Breast epithelium (tissue), 4 donors: ENCODE measurements at regions not wholly inside any gene's neighbourhood (a gene's known extent, or its start where the extent isn't known, plus 50 kb on each side); places are given as distances from the start of the nearest gene placed in this dataset.

ENCODE experiments used
- DNase-seq, 2 donors: peaks; one replicate each; pipeline ENCODE4 v3.0.0-alpha.2; 2019; ENCODE audit warnings: low spot score in 2 of 2
- H3K27ac ChIP-seq, 2 donors: fragments of 200-600 bp; sonication (generic) in 1 of 2; one replicate each; pipeline ENCODE4 v1.5.1; 2016 to 2019; ENCODE audit warnings: mild to moderate bottlenecking in 1 of 2
- H3K27me3 ChIP-seq, 2 donors: fragments of 200-600 bp; sonication (generic) in 1 of 2; one replicate each; pipeline versions ENCODE4 v1.5.1 to v1.6.0; 2017 to 2019; ENCODE audit warnings: control low read depth in 1 of 2, mild to moderate bottlenecking in 1 of 2
- H3K36me3 ChIP-seq: fragments of 200-600 bp; one replicate; pipeline ENCODE4 v1.5.1; 2019
- H3K4me1 ChIP-seq, 2 donors: fragments of 200-600 bp; sonication (generic); one replicate each; pipeline ENCODE4 v1.5.1; 2016 to 2019; ENCODE audit warnings: control low read depth in 1 of 2
- H3K4me3 ChIP-seq, 3 donors: fragments of 200-600 bp; sonication (generic); 1 replicate in 2 of 3; 2 replicates in 1 of 3; pipeline ENCODE4 v1.5.1; 2016 to 2019; ENCODE audit warnings: mild to moderate bottlenecking in 3 of 3, moderate library complexity in 2 of 3
- H3K9me3 ChIP-seq, 2 donors: fragments of 200-600 bp; sonication (generic) in 1 of 2; one replicate each; pipeline ENCODE4 v1.5.1; 2016 to 2019; ENCODE audit warnings: control low read depth in 1 of 2
- POLR2A ChIP-seq: fragments of 450-650 bp; IDR thresholded peaks from one replicate; pipeline ENCODE4 v1.6.1; 2016; ENCODE audit warnings: antibody characterized with exemption, mild to moderate bottlenecking, moderate library complexity
- POLR2AphosphoS5 ChIP-seq, 3 donors: sonication (generic); formaldehyde crosslinking; IDR thresholded peaks; one replicate each; pipeline ENCODE4 v1.6.1; 2017; ENCODE audit warnings: antibody characterized with exemption in 3 of 3
- intact Hi-C: fragments of 100-400 bp; cut with DNase I; formaldehyde crosslinking; loops from one replicate; pipeline ENCODE4 v1.15.1; 2023; ENCODE audit warnings: low total_unique reads
- TF ChIP-seq, protein P1 (sequence below), 3 donors: fragments of 450-650 bp; IDR thresholded peaks; one replicate each; pipeline ENCODE4 v1.5.1; 2016 to 2017; ENCODE audit warnings: antibody characterized with exemption in 3 of 3, mild to moderate bottlenecking in 3 of 3, moderate library complexity in 3 of 3

DNA sequence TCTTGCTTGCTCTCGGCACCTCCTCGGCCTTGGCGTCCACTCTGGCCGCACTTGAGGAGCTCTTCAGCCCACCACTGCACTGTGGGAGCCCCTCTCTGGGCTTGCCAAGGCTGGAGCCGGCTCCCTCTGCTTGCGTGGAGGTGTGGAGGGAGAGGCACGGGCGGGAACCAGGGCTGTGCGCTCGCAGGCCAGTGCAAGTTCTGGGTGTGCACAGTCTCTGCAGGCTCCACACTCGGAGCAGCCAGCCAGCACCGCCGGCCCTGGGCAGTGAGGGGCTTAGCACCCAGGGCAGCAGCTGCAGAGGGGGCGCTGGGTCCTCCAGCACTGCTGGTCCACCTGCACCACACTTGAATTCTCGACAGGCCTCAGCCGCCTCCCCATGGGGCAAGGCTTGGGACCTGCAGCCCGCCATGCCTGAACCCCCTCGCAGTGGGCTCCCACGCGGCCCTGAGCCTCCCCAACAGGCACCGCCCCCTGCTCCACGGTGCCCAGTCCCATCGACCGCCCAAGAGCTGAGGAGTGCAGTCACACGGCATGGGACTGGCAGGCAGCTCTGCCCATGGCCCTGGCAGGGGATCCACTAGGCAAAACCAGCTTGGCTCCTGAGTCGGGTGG is 411.2 kb upstream of the CHAC2 start:
- H3K4me1 ChIP-seq, result no peaks in the 10 kb centered on the region
- H3K36me3 ChIP-seq, result no peaks in the 10 kb centered on the region
- intact Hi-C loops, result no loop called here
- peaks cover 5 to 8% of the 10 kb centered on the region in 2 donors for H3K9me3 ChIP-seq
- TF ChIP-seq, protein P1, sequence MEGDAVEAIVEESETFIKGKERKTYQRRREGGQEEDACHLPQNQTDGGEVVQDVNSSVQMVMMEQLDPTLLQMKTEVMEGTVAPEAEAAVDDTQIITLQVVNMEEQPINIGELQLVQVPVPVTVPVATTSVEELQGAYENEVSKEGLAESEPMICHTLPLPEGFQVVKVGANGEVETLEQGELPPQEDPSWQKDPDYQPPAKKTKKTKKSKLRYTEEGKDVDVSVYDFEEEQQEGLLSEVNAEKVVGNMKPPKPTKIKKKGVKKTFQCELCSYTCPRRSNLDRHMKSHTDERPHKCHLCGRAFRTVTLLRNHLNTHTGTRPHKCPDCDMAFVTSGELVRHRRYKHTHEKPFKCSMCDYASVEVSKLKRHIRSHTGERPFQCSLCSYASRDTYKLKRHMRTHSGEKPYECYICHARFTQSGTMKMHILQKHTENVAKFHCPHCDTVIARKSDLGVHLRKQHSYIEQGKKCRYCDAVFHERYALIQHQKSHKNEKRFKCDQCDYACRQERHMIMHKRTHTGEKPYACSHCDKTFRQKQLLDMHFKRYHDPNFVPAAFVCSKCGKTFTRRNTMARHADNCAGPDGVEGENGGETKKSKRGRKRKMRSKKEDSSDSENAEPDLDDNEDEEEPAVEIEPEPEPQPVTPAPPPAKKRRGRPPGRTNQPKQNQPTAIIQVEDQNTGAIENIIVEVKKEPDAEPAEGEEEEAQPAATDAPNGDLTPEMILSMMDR (IDR thresholded peaks at IDR 0.05), result no peak
- TF ChIP-seq POLR2AphosphoS5 (IDR thresholded peaks at IDR 0.05) (no peak), POLR2A (no peak)
- H3K27me3 ChIP-seq, result no peaks in the 10 kb centered on the region
- no peak overlapping the region for H3K4me3 ChIP-seq
- no peak overlapping the region for H3K27ac ChIP-seq
- no peak for DNase-seq

DNA sequence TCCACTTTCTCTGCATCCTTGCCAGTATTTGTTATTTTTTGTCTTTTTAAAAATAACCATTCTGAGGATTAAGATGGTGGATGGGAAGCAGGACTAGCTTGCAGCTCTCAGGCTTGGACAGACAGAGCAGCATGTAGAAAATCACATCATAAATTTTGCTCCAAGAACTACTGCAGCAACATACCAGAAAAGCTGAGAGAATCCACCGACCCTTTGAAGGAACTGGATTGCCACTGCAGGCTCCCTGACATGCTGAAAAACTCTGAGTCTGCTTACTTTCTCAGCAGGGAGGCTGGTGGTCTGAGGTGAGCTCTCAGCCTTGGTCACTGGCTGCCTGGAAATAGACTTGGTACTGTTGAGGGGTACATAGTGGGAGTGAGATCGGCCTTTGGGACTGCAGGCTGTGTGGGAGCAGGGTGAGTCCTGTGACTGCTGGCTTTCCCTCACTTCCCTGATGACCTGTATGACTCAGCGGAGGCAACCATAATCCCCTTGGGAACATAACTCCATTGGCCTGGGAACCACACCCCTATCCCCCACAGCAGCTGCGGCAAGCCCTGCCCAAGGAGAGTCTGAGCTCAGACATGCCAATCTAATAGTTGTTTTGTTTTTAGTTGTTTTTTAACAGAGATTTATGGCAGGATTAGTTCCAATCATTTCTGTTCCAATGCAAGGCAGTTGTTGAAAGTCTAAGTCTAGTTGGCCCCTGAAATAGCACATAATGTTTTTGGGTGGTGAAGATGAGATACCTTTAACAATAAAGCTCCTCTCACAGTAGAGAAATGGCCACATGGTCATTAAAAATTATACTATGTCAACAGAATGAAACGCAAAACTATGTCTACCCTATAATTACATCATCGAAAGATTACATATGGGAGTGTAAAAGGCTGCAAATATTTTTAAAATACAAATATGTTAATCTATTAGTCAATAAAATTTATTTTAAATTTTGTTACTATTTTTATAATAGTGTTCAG is 414.2 kb upstream of the CHAC2 start:
- intact Hi-C loops, result no loop called here
- Histone ChIP-seq H3K9me3 (peaks cover 0 to 5% of the 10 kb centered on the region in 2 donors), H3K4me1 (no peaks in the 10 kb centered on the region), H3K36me3 (no peaks in the 10 kb centered on the region), H3K4me3 (no peak overlapping the region), H3K27me3 (no peaks in the 10 kb centered on the region), H3K27ac (no peak overlapping the region)
- TF ChIP-seq POLR2A, result no peak
- TF ChIP-seq, protein P1 (IDR thresholded peaks at IDR 0.05), result no peak
- TF ChIP-seq POLR2AphosphoS5 (IDR thresholded peaks at IDR 0.05), result no peak
- DNase-seq, result no peak

DNA sequence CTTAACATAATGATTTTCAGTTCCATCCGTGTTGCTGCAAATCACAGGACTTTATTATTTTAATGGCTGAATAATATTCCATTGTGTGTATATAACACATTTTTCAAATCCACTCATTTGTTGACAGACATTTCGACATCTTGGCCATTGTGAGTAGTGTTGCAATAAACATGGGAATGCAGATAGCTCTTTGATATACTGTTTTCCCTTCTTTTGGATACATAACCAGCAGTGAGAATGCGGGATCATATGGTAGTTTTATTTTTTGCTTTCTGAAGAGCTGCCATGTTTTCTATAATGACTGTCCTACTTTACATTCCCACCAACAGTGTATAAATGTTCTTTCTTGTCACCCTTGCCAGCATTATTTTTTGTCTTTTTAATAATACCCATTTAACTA is 420.3 kb upstream of the CHAC2 start:
- no peak overlapping the region for H3K27ac ChIP-seq
- intact Hi-C loops, result no loop called here

DNA sequence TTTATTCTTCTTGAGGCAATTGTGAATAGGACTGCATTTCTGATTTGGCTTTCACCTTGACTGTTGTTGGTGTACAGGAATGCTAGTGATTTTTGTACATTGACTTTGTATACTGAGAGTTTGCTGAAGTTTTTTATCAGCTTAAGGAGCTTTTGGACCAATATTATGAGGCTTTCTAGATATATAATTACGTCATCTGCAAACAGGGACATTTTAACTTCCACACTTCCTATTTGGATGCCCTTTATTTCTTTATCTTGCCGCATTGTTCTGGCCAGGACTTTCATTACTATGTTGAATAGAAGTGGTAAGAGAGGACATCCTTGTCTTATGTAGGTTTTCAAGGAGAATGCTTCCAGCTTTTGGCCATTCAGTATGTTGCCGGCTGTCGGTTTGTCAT is 425.4 kb upstream of the CHAC2 start:
- Histone ChIP-seq H3K36me3 (no peaks in the 10 kb centered on the region), H3K4me1 (no peaks in the 10 kb centered on the region), H3K27ac (no peak overlapping the region), H3K9me3 (no peaks in the 10 kb centered on the region), H3K27me3 (no peaks in the 10 kb centered on the region), H3K4me3 (no peak overlapping the region)
- intact Hi-C loops, result no loop called here
- TF ChIP-seq POLR2AphosphoS5 (IDR thresholded peaks at IDR 0.05), result no peak
- TF ChIP-seq POLR2A, result no peak
- TF ChIP-seq, protein P1 (IDR thresholded peaks at IDR 0.05), result no peak
- DNase-seq, result no peak

More for the DNA sequence above, 420.3 kb upstream of the CHAC2 start:
- Histone ChIP-seq H3K27me3 (no peaks in the 10 kb centered on the region), H3K4me1 (no peaks in the 10 kb centered on the region), H3K4me3 (no peak overlapping the region), H3K9me3 (no peaks in the 10 kb centered on the region), H3K36me3 (no peaks in the 10 kb centered on the region)
- no peak for DNase-seq
- TF ChIP-seq, protein P1 (IDR thresholded peaks at IDR 0.05), result no peak
- no peak for TF ChIP-seq POLR2AphosphoS5 (IDR thresholded peaks at IDR 0.05)
- TF ChIP-seq POLR2A, result no peak

DNA sequence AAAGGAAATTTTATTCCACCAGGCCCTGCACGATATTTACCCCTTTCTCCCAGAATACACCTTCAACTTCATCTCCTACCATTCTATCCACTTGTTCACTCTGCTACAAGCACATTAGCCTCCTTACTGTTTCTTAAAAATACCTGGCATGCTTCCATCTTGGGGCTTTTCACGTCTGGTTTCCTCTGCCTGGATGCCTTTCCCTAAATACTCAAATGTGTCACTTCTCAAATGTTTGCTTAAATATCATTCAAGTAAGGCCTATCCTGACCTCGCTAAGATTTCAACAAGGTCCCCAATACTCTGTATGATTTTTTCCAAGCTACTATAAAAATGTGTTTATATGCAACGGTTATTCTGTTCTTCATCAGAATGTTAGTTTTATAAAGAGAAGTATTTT is 433.0 kb upstream of the CHAC2 start:
- no peak for TF ChIP-seq POLR2AphosphoS5 (IDR thresholded peaks at IDR 0.05)
- Histone ChIP-seq H3K4me1 (no peaks in the 10 kb centered on the region), H3K9me3 (no peaks in the 10 kb centered on the region), H3K27ac (no peak overlapping the region), H3K36me3 (no peaks in the 10 kb centered on the region), H3K4me3 (no peak overlapping the region), H3K27me3 (no peaks in the 10 kb centered on the region)
- intact Hi-C loops, result no loop called here
- DNase-seq, result no peak
